Upper lobe of left lung (tissue), 6 donors: ENCODE measurements at regions not wholly inside any gene's neighbourhood (a gene's known extent, or its start where the extent isn't known, plus 50 kb on each side); places are given as distances from the start of the nearest gene placed in this dataset.

Experiments
- ATAC-seq, 2 donors: fragments of 200-7000 bp; cut with Tn5 transposase; one replicate each; pipeline ENCODE4 v1.9.1; 2022; ENCODE audit warnings: mild to moderate bottlenecking in 2 of 2, moderate library complexity in 2 of 2; ENCODE audit not compliant: low FRiP score in 2 of 2
- DNase-seq, 2 donors: peaks; one replicate each; pipeline ENCODE4 v3.0.0-alpha.2; 2019 to 2020
- H3K27ac ChIP-seq, 4 donors: fragments of 200-600 bp; sonication (generic); one replicate each; pipeline ENCODE4 v1.5.1; 2016 to 2019
- H3K27me3 ChIP-seq, 4 donors: fragments of 200-600 bp; sonication (generic); one replicate each; pipeline ENCODE4 v1.5.1; 2017 to 2019
- H3K36me3 ChIP-seq, 4 donors: fragments of 200-600 bp; sonication (generic); one replicate each; pipeline ENCODE4 v1.5.1; 2016 to 2019
- H3K4me1 ChIP-seq, 4 donors: fragments of 200-600 bp; sonication (generic); one replicate each; pipeline ENCODE4 v1.5.1; 2018 to 2019
- H3K4me3 ChIP-seq, 4 donors: fragments of 200-600 bp; sonication (generic); one replicate each; pipeline ENCODE4 v1.5.1; 2017 to 2019; ENCODE audit warnings: mild to moderate bottlenecking in 2 of 4, moderate library complexity in 1 of 4
- H3K9me3 ChIP-seq, 4 donors: fragments of 200-600 bp; sonication (generic); one replicate each; pipeline ENCODE4 v1.5.1; 2018 to 2019
- CTCF ChIP-seq, 6 experiments: fragments of 450-650 bp in 4 of 6; fragments of 200-600 bp in 2 of 6; sonication (generic) in 2 of 6; IDR thresholded peaks; one replicate each; pipeline ENCODE4 v1.5.1; 2016 to 2019; ENCODE audit warnings: antibody characterized with exemption in 6 of 6
- EP300 ChIP-seq, 4 donors: sonication (generic); formaldehyde crosslinking; IDR thresholded peaks; one replicate each; pipeline ENCODE4 v1.5.1; 2017; ENCODE audit warnings: antibody characterized with exemption in 4 of 4, control low read depth in 2 of 4
- POLR2A ChIP-seq, 4 donors: fragments of 450-650 bp; IDR thresholded peaks; one replicate each; pipeline ENCODE4 v1.5.1; 2016 to 2017; ENCODE audit warnings: antibody characterized with exemption in 4 of 4, mild to moderate bottlenecking in 2 of 4
- POLR2AphosphoS5 ChIP-seq, 2 donors: sonication (generic); formaldehyde crosslinking; IDR thresholded peaks; one replicate each; pipeline ENCODE4 v1.5.1; 2017; ENCODE audit warnings: antibody characterized with exemption in 2 of 2
- WGBS, 2 donors: methylation state at CpG; one replicate each; pipeline ENCODE4 v1.1.5; 2017 to 2018; 5-methylcytosine and 5-hydroxymethylcytosine counted together
- donor health status: DM: no; HTN: no; CAD: no; lungs with moderate emphysema.
- donor health status: DM: no; HTN: yes; CAD: no; lungs with severe emphysema.

GRCh38 chr14:87217023-87217422, 776.0 kb downstream of the GALC start:
- TF ChIP-seq POLR2A (IDR thresholded peaks at IDR 0.05) = no peak
- TF ChIP-seq POLR2AphosphoS5 (IDR thresholded peaks at IDR 0.05) = no peak
- TF ChIP-seq CTCF (IDR thresholded peaks at IDR 0.05) = no peak
- no peak for TF ChIP-seq EP300 (IDR thresholded peaks at IDR 0.05)
- Histone ChIP-seq H3K27ac (no peak overlapping the region), H3K4me1 (no peaks in the 10 kb centered on the region), H3K27me3 (no peaks in the 10 kb centered on the region), H3K9me3 (no peaks in the 10 kb centered on the region), H3K36me3 (no peaks in the 10 kb centered on the region), H3K4me3 (no peak overlapping the region)
- 67 to 78% methylated on average over 3 of the region's 3 CpGs for WGBS, 2 donors
- no peak for DNase-seq
- no peak for ATAC-seq

GRCh38 chr14:87214558-87214957, 778.4 kb downstream of the GALC start:
- Histone ChIP-seq H3K4me1 (no peaks in the 10 kb centered on the region), H3K9me3 (no peaks in the 10 kb centered on the region), H3K36me3 (no peaks in the 10 kb centered on the region), H3K27ac (no peak overlapping the region), H3K27me3 (no peaks in the 10 kb centered on the region), H3K4me3 (no peak overlapping the region)
- no peak for TF ChIP-seq POLR2A (IDR thresholded peaks at IDR 0.05)
- TF ChIP-seq CTCF (IDR thresholded peaks at IDR 0.05) = no peak
- no peak for TF ChIP-seq EP300 (IDR thresholded peaks at IDR 0.05)
- no peak for TF ChIP-seq POLR2AphosphoS5 (IDR thresholded peaks at IDR 0.05)
- ATAC-seq (no peak), DNase-seq (no peak)
- whole genome bisulfite sequencing, 2 donors = 81 to 100% methylated on average over 1 of the region's 1 CpG

- no peaks in the 10 kb centered on the region for H3K9me3 ChIP-seq
- TF ChIP-seq POLR2AphosphoS5 (IDR thresholded peaks at IDR 0.05) (no peak), EP300 (IDR thresholded peaks at IDR 0.05) (no peak), CTCF (IDR thresholded peaks at IDR 0.05) (no peak), POLR2A (IDR thresholded peaks at IDR 0.05) (no peak)
- H3K27me3 ChIP-seq = no peaks in the 10 kb centered on the region
- H3K4me3 ChIP-seq = no peak overlapping the region
- DNase-seq (no peak), ATAC-seq (no peak)
- H3K27ac ChIP-seq = no peak overlapping the region
- 79% methylated on average over 2 of the region's 2 CpGs for WGBS, 2 donors
- H3K36me3 ChIP-seq = no peaks in the 10 kb centered on the region
- H3K4me1 ChIP-seq = no peaks in the 10 kb centered on the region
Observed at GRCh38 chr14:87207756-87208155, 785.2 kb downstream of the GALC start.

- 82 to 89% methylated on average over 3 of the region's 3 CpGs for WGBS, 2 donors
- Histone ChIP-seq H3K4me3 (no peak overlapping the region), H3K4me1 (no peaks in the 10 kb centered on the region), H3K9me3 (no peaks in the 10 kb centered on the region), H3K36me3 (no peaks in the 10 kb centered on the region), H3K27ac (no peak overlapping the region), H3K27me3 (no peaks in the 10 kb centered on the region)
- ATAC-seq (no peak), DNase-seq (no peak)
- TF ChIP-seq EP300 (IDR thresholded peaks at IDR 0.05) (no peak), POLR2AphosphoS5 (IDR thresholded peaks at IDR 0.05) (no peak), POLR2A (IDR thresholded peaks at IDR 0.05) (no peak), CTCF (IDR thresholded peaks at IDR 0.05) (no peak)
Observed at GRCh38 chr14:87205811-87206210, 787.2 kb downstream of the GALC start.

GRCh38 chr14:87203346-87203745, 789.6 kb downstream of the GALC start:
- H3K27me3 ChIP-seq = no peaks in the 10 kb centered on the region
- no peak overlapping the region for H3K4me3 ChIP-seq
- TF ChIP-seq POLR2A (IDR thresholded peaks at IDR 0.05) = no peak
- TF ChIP-seq EP300 (IDR thresholded peaks at IDR 0.05) = no peak
- no peak for TF ChIP-seq CTCF (IDR thresholded peaks at IDR 0.05)
- DNase-seq (no peak), ATAC-seq (no peak)
- no peaks in the 10 kb centered on the region for H3K4me1 ChIP-seq
- WGBS, 2 donors = 81 to 87% methylated on average over 5 of the region's 5 CpGs
- no peak overlapping the region for H3K27ac ChIP-seq
- no peaks in the 10 kb centered on the region for H3K9me3 ChIP-seq
- H3K36me3 ChIP-seq = no peaks in the 10 kb centered on the region
